Stimulated activated CD4-positive, alpha-beta T cell treated with anti-CD3 and anti-CD28 coated beads, Interleukin-15, amount 100 ng/mL, for 24 hours (primary cell): ENCODE measurements at regions not wholly inside any gene's neighbourhood (a gene's known extent, or its start where the extent isn't known, plus 50 kb on each side); places are given as distances from the start of the nearest gene placed in this dataset.
A peak's percentile ranks its signal among the peaks of the same experiment; 100 is the strongest.

Experiments
- DNase-seq: peaks from one replicate; pipeline ENCODE4 v3.0.0-alpha.2; 2020

DNA sequence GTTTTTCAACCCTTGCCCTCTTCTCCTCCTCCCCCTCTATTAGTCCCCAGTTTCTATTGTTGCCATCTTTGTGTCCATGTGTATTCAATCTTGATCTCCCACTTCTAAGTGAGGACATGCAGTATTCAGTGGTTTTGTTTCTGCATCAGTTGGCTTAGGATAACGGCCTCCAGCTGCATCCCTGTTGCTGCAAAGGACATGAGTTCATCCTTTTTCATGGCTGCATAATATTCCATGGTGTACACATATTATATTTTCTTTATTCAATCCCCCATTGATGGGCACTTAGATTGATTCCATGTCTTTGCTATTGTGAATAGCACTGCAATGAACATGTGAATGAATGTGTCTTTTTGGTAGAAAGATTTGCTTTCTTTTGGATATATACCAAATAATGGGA, 190.4 kb upstream of the LYZL1 start:
- DNase-seq = no peak

DNA sequence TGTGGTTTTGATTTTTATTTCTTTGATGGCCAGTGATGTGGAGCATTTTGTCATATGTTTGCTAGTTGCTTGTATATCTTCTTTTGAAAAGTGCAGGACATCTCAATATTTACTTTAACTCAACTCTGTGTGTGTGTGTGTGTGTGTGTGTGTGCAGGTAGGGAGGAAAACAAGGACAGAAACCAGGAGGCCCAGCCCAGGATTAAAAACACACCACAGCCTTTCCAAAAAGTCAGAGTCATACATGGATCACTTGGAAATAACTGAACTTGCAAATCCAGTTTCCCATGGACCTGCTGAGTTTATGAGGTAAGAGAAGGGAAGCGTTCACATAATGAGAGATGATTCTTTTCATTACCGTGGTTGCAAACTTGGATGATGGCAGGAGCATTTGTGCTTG, 189.9 kb upstream of the LYZL1 start:
- no peak for DNase-seq

DNA sequence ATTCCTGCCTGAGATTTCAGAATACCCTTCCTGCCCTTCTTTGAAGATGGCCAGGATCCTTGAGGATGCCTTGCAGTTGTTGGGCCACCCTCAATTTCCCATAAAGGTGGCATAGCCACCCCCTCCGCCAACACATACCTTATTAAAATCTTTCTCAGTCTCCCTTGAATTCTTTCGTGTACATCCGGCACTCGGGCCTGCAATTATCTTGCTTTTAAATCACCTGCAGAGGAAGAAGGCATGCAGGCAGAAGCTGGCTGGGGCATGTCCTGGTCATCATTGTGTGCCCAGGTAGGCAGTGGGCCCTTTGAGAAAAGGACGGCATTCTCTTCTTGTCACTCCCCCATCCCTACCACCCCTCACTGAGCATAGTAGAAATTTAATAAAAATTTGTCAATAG, 189.5 kb upstream of the LYZL1 start:
- DNase-seq = no peak

GRCh38 chr10:29100505-29100904, 188.4 kb upstream of the LYZL1 start:
- no peak for DNase-seq

DNA sequence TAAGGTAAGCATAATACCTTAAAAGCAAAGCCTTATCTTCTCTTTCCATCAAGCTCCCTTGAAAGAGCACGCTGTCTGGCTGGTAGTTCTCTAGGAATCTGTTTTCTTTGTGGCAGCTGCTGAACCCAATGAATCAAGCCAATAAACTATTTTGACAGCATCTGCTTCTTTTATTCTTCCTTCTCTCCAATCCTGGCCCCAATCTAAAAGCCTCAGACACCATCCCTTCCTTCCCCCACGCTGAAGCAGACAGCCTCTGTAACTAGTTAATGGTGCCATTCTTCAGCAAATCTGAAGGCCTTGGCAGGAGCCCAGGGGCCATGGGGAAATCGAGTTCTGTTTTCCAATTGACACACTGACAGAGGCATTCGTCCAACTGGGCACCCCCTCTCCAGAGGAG, 186.6 kb upstream of the LYZL1 start:
- no peak for DNase-seq

GRCh38 chr10:29102636-29103035, 186.2 kb upstream of the LYZL1 start:
- no peak for DNase-seq

- DNase-seq = no peak
These were observed 184.0 kb upstream of the LYZL1 start for GRCh38 chr10:29104661-29105399.

DNA sequence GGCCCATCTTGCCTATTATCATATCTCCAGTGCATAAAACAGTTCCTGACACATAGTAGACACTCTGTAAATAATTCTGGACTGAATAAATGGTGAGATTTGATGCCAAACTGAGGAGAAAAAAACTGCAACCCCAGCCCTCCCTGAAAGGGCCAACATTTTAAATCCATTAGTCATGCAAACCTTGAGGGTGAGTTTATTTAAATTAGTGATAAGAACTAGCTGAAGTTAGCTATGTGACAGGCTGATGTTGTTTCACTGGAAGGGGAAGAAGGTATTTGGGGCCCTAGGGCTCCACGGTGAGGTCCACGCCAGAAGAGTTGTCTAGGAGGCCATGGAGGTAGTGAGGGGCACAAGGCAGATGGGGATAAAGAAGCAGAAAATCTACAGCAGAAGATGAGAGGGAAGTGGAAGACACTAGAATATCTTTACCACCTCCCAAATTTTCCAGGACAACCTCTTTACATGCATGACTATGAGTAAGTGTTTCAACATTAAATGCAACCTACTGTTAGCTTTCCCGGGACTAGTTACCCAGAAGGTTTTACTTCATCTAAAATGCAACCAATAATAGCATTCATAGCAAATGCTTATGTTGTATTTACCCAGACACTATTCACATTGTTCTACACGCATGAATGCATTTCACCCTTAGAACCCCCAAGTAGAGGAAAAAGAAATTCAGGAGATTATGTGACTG, 183.2 kb upstream of the LYZL1 start:
- no peak for DNase-seq

- DNase-seq = no peak
These were observed 182.6 kb upstream of the LYZL1 start for GRCh38 chr10:29106287-29106686.

DNA sequence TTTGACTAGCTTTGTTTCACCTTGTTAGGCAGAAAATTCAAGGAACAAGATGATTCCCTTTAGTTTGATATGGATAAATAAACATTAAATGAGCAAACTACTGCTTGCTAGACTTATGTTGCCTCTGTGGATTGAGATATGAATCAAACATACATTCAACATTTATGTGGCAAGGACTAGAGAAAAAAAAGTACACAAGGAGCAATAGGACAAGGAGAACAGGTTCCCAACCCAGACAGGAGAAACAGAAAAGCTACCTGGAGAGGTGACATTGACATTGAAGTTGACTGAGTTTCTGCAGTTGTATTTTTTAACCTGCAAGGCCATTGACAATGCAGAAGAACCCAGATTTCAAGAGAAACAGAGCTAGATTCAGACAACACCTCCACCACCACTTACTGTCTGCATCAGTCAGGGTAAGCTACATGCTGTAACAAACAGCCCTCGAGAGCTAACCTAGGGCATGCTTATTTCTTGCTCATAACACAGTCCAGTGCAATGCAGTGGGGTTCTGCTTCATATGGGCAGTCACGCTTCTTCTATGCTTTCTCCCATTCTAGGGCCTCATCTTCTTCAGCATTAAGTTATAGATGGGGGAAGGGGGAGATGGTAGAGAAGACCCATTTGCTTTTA, 180.9 kb upstream of the LYZL1 start:
- DNase-seq = no peak

DNA sequence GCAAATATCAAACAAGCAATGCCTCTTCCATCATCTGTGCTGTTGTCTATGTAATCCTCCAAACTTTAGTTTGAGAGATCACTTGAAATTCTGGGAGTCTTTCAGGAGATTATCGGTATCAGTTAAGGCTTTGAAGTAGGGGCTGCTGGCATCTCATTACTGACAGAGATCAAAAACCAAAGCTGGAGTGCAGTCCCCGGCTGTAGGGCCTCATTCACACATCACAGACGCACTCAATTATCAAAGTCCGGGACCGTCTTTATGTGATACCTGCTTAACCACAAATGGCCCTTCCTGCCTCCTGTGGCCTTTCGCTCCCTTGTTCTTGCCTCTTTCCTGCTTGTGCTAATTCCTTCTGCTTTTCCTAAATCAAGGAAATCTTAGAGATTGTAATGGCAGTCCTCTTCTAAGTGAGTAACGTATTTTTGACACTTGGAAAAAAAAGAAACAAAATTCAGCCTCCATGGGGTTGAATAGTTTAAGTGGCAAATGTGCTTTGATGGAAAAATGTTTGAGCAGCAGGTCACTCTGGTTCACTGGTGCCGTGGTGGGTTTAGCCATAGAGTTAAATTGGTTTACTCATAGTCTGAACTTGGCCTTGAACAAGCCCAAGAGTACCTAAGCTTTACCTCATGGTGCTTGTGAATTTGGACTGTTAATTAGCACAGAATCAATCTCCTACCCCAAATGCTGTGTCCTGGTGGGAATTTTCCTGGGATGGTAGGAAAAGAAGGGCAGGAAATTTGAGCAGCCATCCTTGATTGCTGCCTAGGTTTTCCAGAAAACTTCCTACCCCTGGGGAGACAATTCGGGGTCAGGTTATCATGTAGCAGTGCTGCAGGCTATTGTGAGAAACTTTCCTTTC, 178.9 kb upstream of the LYZL1 start:
- DNase-seq = no peak

DNA sequence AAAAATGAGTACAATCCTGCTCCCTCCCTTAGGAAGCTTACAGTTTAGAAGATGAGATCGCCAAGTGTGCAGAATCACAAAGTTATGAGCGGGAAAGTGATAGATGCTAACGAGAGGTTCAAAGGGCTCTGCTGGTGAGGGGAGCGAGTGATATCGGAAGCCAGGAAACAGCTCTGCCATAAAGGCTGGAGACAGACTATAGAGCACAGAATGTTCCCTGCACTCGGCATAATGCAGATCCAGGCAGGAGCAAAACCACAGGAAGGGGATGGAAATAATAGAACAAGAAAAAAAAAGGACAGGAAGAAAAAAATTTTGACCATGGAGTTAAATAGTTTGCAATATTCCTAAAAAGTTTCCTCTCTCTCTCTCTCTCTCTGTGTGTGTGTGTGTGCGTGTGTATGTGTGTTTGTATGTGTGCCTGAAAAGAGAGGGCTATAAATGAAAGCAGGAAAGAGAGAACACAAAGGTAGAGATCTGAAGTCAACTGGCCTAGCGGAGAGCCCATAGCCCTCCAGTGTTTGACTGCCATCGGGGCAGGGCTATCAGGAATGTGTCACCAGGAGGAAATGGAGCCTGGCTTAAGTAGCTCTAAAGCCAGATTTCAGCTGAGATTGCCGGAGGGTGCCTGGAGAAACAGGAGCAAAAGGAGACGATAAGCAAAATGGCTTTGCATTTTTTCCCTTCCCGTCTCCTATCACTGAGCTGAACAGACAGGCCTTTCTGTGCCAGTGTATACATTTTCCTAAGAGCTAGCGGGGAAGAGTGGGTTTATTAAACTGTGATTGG, 175.8 kb upstream of the LYZL1 start:
- no peak for DNase-seq

DNA sequence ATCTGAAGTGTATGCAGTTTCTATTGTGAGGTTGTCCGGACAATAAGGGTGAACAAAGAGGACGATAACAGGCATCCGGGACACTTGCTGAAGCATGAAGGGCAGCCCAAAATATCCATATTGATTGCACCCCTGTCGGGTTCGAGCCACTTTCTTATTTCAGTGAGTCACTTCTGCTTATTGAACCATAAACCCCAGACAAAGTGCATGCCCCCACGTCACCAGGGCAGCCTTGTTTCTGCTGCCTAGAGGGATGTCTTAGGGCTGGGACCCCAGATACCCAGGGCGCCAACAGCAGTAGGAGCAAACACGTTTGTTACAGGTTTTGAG, 175.3 kb upstream of the LYZL1 start:
- DNase-seq = no peak

DNA sequence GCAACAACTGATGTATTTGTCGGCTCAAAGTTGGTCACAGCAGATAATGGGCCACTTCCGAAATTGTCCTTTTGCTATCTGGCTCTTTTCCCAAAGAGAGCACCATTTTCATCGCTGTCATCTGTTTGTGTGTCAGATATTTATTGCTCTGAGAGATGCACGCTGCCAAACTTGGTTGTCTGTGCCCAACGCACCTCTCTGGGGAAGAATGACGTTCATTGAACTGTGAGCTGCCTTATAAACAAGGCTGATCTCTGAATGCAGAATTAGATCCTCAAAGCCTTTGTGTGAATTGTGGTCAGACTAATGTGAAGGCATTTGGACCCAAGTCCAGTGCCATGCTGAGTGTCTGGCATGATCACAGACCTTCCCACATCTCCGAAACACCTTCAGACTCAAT, 174.7 kb upstream of the LYZL1 start:
- DNase-seq = no peak

GRCh38 chr10:29117781-29118180, 171.1 kb upstream of the LYZL1 start:
- DNase-seq = no peak

DNA sequence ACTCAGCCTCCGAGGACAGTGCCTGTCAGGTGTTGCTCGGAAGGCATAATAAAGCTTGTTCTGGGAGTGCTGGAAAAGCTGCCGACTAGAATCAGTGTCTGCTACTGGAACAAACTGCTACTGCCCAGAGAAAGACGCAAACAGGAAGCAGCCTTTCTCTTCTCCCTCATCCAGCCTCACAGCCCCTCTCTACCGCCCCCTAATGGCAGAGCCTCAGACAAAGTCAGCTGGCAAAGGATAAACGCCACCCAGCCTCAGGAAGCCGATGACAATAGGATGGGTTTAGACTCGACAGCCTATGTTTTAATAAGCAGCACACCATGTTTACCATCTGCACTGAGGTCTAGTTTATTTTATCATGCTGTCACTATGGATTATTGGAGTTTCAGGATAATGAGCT, 169.5 kb upstream of the LYZL1 start:
- peak; percentile 24 for DNase-seq

DNA sequence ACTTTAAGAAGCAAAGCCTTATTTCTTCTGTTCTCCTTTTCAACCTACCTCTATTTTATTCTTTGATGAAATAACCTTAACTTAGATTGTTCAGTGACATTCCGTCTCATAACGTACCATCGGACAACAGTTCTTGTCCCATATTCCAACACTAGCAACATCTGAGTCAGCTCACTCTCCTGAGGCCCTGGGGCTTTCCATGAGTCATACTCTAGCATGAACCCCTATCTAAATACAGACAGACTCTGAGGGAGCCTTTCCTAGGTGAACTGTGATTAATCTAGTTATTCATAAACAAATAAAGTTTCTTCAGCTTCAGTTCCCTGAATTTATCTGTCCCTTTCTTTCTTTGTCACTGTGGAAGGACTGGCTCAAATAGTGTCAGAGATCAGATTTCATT, 168.7 kb upstream of the LYZL1 start:
- no peak for DNase-seq

GRCh38 chr10:29124864-29125263, 164.0 kb upstream of the LYZL1 start:
- DNase-seq = no peak

DNA sequence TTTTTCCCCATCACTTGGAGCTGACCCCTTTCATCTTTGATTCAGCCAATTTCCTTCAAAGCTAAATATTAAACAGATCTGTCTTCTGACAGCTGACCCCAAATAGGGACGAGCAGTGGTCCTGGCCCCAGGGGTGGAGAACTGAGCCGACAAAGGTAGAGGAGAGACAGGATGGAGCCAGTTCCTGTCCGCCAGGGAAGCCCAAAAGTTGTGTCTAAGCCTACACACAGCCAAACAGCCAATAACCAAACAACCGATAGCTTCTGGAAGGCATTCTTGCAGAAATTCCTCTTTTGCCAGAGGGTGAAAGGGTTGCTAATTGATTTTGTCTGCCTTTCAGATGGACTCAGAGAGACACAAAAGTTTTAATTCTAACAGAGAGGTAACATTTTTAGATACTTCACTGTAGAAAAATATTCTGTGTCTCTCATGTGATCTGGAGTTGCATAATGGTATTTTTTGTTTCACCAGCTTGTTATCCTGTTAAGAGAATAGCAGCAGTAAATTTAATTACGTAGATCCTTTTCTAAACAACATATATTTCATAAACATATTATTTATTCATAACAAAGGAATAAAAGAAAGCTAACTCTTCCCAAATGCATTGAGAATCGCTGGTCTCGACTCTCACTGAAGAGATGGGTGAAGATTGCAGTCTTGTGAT, 161.7 kb upstream of the LYZL1 start:
- DNase-seq = no peak

DNA sequence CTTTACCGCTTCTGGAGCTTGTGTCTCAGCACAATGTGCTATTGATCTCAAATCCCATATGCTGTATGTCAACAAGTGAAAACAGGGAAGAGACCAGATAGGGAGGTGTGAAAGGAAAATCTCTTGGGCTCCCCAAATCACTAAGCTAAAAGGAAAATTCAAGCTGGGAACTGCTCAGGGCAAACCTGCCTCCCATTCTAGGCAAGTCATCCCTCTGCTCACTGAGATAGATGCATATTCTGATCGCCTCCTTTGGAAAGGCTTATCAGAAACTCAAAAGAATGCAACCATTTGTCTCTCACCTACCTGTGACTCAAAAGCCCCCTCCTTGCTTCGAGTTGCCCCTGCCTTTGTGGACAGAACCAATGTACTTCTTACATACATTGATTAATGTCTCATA, 161.1 kb upstream of the LYZL1 start:
- no peak for DNase-seq

- DNase-seq = no peak
These were observed 158.6 kb upstream of the LYZL1 start for GRCh38 chr10:29130190-29130673.
